Smooth muscle cell (in vitro differentiated cells): ENCODE measurements at regions not wholly inside any gene's neighbourhood (a gene's known extent, or its start where the extent isn't known, plus 50 kb on each side); places are given as distances from the start of the nearest gene placed in this dataset.

Source experiments
- DNase-seq: peaks from one replicate; lab custom pipeline; 2025; ENCODE audit not compliant: unreplicated experiment; lab: John Stamatoyannopoulos, UW
- H2AFZ ChIP-seq: fragments of 200-600 bp; sonication (generic); 2 replicates; pipeline ENCODE4 v1.6.0; 2016; ENCODE audit warnings: antibody characterized with exemption, low read depth, mild to moderate bottlenecking
- H3F3A ChIP-seq: fragments of 200-600 bp; sonication (generic); 2 replicates; pipeline ENCODE4 v1.6.0; 2017; ENCODE audit warnings: antibody characterized with exemption, low read depth
- H3K27ac ChIP-seq: fragments of 200-600 bp; sonication (generic); 2 replicates; pipeline ENCODE4 v1.5.1; 2016; ENCODE audit warnings: low read depth, mild to moderate bottlenecking
- H3K27me3 ChIP-seq: fragments of 200-600 bp; sonication (generic); 2 replicates; pipeline ENCODE4 v1.6.1; 2016; ENCODE audit warnings: low read depth, mild to moderate bottlenecking
- H3K36me3 ChIP-seq: fragments of 200-600 bp; sonication (generic); 2 replicates; pipeline ENCODE4 v1.5.1; 2016; ENCODE audit warnings: low read depth
- H3K4me1 ChIP-seq: fragments of 200-600 bp; sonication (generic); 2 replicates; pipeline ENCODE4 v1.5.1; 2016; ENCODE audit warnings: low read depth
- H3K4me2 ChIP-seq: fragments of 200-600 bp; sonication (generic); 2 replicates; pipeline ENCODE4 v1.6.0; 2016; ENCODE audit warnings: mild to moderate bottlenecking
- H3K4me3 ChIP-seq: fragments of 200-600 bp; sonication (generic); 2 replicates; pipeline ENCODE4 v1.5.1; 2016; ENCODE audit warnings: mild to moderate bottlenecking
- H3K79me2 ChIP-seq: fragments of 200-600 bp; sonication (generic); 2 replicates; pipeline ENCODE4 v1.6.0; 2016; ENCODE audit warnings: low read depth, mild to moderate bottlenecking
- H3K9ac ChIP-seq: fragments of 200-600 bp; sonication (generic); 2 replicates; pipeline ENCODE4 v1.6.0; 2016; ENCODE audit warnings: low read depth
- H3K9me3 ChIP-seq: fragments of 200-600 bp; sonication (generic); replicated peaks from 2 replicates; pipeline ENCODE4 v1.5.1; 2016; ENCODE audit warnings: low read depth
- H4K20me1 ChIP-seq: fragments of 200-600 bp; sonication (generic); 2 replicates; pipeline ENCODE4 v1.6.0; 2016; ENCODE audit warnings: low read depth
- WGBS: methylation state at CpG from one replicate; pipeline ENCODE4 v1.1.7; 2016; ENCODE audit warnings: low lambda C conversion rate; 5-methylcytosine and 5-hydroxymethylcytosine counted together
- TF ChIP-seq, protein P1 (sequence below): fragments of 200-600 bp; sonication (generic); IDR thresholded peaks from 2 replicates; pipeline ENCODE4 v1.5.1; 2017; ENCODE audit warnings: borderline replicate concordance, mild to moderate bottlenecking, antibody characterized with exemption; ENCODE audit not compliant: insufficient read depth, poor library complexity, severe bottlenecking

DNA sequence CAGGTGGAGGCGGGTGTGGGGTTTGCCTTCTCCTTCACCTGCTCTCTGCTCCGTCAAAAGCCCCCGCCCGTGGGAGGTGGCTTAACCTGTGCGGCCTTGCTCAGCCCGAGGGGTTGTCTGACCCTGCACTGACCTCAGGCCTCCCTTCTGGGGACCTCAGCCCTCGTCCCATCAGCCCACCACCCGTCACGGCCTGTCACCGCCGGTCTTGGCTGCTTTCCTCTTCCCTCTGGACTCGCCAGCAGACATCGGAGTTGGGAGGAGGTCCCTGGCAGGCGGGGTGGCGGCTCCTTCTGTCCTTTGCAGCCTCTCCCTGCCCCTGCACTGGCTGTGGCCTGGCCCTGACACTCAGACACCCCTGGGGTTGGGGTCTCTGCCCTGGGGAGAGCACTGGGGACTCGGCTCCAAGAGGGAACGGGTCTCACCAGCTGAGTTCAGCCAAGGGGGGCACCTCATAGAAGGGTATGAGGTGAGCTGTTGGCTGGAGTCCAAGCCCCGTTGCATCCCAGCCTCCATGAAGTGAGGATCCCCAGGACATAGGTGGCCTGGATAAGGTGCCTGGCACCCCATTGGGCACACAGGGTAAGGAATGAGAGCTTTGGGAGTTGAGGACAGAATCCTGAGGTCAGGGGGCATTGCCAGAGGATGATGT, 999.6 kb downstream of the BRD1 start:
- H3K4me2 ChIP-seq = no peak overlapping the region
- no peaks in the 10 kb centered on the region for H3F3A ChIP-seq
- H3K27ac ChIP-seq = no peak overlapping the region
- H3K9me3 ChIP-seq = no peaks in the 10 kb centered on the region
- no peaks in the 10 kb centered on the region for H3K36me3 ChIP-seq
- no peak overlapping the region for H2AFZ ChIP-seq
- H3K79me2 ChIP-seq = no peaks in the 10 kb centered on the region
- TF ChIP-seq, protein P1, sequence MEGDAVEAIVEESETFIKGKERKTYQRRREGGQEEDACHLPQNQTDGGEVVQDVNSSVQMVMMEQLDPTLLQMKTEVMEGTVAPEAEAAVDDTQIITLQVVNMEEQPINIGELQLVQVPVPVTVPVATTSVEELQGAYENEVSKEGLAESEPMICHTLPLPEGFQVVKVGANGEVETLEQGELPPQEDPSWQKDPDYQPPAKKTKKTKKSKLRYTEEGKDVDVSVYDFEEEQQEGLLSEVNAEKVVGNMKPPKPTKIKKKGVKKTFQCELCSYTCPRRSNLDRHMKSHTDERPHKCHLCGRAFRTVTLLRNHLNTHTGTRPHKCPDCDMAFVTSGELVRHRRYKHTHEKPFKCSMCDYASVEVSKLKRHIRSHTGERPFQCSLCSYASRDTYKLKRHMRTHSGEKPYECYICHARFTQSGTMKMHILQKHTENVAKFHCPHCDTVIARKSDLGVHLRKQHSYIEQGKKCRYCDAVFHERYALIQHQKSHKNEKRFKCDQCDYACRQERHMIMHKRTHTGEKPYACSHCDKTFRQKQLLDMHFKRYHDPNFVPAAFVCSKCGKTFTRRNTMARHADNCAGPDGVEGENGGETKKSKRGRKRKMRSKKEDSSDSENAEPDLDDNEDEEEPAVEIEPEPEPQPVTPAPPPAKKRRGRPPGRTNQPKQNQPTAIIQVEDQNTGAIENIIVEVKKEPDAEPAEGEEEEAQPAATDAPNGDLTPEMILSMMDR = no peak
- 84% methylated on average over 16 of the region's 18 CpGs for WGBS
- H3K4me3 ChIP-seq = no peak overlapping the region
- no peak overlapping the region for H3K9ac ChIP-seq
- H3K4me1 ChIP-seq = no peaks in the 10 kb centered on the region
- DNase-seq = no peak
- H4K20me1 ChIP-seq = no peaks in the 10 kb centered on the region
- H3K27me3 ChIP-seq = no peaks in the 10 kb centered on the region

DNA sequence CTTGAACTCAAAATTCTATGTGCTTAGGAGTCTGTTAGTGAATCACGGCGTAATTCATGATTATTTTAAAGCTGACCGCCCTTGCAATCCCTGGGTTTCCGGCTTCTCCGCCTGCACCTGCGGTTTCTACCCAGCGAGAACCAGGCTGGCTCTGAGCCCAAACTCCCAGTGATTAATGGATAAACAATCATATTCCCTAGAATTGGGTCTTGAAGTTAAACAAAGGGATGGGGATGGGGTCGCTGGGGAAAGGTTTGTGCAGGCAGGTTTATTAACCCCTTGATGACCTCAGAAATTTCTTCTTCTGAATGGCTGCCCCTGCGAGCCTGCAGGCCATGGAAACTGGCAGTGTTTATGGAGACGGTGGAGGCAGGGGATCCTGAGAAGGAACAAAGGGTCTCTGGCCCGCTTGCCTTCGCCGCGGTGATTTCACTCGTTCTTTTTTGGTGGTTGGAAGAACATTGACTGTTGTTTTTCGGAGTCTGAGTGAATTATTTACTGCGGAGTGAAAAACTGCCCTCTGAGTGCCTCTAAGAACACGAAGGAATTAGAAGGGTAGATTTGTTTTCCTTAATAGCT, 1000.3 kb downstream of the BRD1 start:
- Histone ChIP-seq H3K9me3 (no peaks in the 10 kb centered on the region), H3K4me2 (no peak overlapping the region), H4K20me1 (no peaks in the 10 kb centered on the region), H3K9ac (no peak overlapping the region), H3K79me2 (no peaks in the 10 kb centered on the region), H3K27me3 (no peaks in the 10 kb centered on the region), H3K4me1 (no peaks in the 10 kb centered on the region), H3K27ac (no peak overlapping the region), H3K36me3 (no peaks in the 10 kb centered on the region), H3F3A (no peaks in the 10 kb centered on the region), H3K4me3 (no peak overlapping the region), H2AFZ (no peak overlapping the region)
- DNase-seq = no peak
- WGBS = 87% methylated on average over 18 of the region's 18 CpGs
- TF ChIP-seq, protein P1 = no peak

DNA sequence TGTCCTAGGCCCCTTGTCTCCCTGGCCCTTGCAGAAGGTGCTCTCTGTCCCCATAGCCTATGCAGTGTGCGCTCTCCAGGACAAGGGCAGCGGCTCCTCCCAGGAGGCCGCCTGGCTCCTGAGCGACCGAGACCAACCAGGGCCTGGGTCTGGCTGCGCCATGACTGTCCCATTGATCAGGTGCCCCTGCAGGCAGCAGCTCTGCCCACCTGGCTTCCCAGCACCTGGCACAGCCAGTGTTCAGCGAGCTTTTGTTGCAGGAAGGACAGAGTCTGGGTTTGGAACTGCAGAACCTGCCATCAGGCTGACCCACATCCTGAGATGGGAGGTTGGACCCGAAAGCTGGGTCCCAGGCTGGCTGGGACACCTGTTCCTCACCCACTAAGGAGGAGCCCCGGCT, 1001.1 kb downstream of the BRD1 start:
- Histone ChIP-seq H3K27me3 (no peaks in the 10 kb centered on the region), H3F3A (no peaks in the 10 kb centered on the region), H3K4me1 (no peaks in the 10 kb centered on the region), H4K20me1 (no peaks in the 10 kb centered on the region), H3K4me3 (no peak overlapping the region), H3K27ac (no peak overlapping the region), H3K9ac (no peak overlapping the region), H3K36me3 (no peaks in the 10 kb centered on the region), H2AFZ (no peak overlapping the region), H3K9me3 (no peaks in the 10 kb centered on the region), H3K4me2 (no peak overlapping the region), H3K79me2 (no peaks in the 10 kb centered on the region)
- DNase-seq = no peak
- TF ChIP-seq, protein P1 = no peak
- WGBS = 94% methylated on average over 9 of the region's 9 CpGs
